Islet of Langerhans (tissue), 1 donor: ENCODE measurements at regions not wholly inside any gene's neighbourhood (a gene's known extent, or its start where the extent isn't known, plus 50 kb on each side); places are given as distances from the start of the nearest gene placed in this dataset.
"Not testable (repeated sequence)": the region's sequence is repeated elsewhere in the genome, so short reads cannot be mapped to it uniquely, and the experiment has no call there.

ENCODE experiments used
- FAIRE-seq: peaks from one replicate; lab custom pipeline; 2011; peaks lifted over from hg19 to GRCh38; lab: Jason Lieb, UNC

DNA sequence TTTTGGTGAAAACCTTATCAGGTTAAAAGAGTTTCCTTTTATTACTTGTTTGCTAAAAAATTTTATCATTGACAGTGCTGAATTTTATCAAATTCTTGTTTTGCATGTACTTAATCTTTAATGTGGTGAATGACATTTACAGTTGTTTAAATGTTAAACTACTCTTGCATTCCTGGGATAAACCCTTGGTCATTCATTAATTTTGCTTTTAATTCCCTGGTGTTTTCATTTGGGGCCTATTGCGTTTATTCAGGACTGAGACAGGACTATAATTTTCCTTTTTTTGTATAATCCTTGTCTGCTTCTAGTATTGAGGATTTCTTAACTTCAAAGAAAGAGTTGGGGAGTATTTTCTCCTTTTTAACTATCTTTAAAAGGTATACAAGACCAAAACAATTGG lies 98.7 kb upstream of the TLL1 start:
- no peak for FAIRE-seq

DNA sequence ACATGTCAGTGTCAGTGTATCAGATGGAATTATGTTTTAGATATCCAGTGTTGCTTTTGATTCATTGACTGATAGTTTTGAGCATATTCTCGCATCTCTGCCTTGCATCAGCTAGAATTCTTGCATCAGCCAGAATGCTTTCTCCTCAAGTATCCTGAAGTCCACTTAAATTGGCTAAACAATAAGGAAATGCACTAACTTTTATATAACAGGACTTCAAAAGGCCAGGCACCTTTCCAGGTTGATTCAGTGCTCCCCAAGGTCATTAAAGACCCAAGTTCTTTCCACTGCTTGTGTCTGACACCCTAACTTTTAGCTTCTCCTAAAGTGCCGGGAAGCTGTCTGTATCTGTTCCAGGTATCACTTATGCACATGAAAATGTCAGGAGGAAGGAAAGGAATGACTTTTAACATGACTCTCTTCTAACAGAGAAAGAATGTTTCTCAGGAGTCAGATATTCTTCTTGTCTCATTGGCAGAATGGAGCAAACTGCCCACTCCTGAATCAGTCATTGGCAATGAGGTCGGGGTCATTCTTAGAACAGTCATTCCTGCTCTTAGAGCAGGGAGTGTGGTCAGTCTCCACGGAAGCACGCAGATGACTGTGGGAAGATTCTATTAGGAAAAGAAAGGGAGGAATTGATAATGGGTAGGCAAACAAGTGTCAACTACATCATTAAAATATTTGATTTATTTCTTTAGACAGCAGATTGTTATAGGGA lies 92.9 kb upstream of the TLL1 start:
- no peak for FAIRE-seq

DNA sequence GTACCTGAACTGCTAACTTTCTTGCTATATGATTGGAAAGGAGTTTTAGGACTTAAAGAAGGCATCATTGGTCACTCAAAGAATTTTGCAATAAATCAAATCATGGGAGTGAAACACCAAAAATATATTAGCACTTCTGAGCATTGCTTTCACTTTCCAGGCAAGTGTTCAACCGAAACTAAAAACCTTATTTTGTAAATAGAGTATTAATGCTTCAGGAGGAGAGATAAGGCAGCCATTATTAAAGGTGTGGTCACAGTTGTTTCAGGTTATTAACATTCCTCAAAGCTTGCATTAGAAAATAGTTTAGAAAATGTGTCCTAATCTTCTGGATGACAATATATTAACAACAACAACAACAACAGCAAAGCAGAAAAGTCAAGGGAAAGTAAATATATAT lies 92.3 kb upstream of the TLL1 start:
- FAIRE-seq: no peak

DNA sequence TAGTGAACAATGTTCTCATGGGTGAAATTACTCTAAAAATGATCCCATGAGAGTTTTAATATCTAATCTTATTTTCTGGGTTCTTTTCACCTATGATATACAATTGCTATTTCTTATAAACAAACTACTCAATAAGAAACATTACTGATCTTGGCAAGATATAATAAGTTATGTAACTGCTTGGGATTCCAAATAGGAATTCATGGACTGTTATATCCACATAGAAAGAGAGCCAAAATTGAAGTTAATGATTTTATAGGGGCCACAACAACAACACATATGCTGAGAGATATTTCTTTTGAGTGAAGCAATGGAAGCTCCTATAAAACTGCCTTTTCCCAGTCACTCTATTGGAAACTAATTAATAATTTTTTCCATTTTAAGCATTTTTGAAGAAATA lies 90.4 kb upstream of the TLL1 start:
- no peak for FAIRE-seq

DNA sequence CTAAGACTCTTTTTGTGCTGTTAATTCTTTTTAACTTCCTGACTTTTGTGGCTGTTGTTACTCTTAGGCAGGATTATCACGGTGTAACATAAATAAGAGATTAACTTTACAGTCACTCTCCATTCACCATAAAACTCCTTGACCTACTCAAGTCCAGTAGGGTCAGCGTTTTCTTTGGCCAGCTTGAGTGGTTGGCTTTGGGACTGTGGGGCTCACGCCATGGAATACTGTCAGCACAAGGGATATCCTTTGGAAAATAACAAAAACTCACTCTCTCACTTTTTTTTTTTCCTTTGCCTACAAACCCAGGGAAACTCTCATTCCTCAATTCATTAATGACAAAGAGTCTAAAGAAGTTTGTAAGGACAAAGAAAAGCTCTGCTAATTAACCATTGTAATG lies 89.4 kb upstream of the TLL1 start:
- no peak for FAIRE-seq

DNA sequence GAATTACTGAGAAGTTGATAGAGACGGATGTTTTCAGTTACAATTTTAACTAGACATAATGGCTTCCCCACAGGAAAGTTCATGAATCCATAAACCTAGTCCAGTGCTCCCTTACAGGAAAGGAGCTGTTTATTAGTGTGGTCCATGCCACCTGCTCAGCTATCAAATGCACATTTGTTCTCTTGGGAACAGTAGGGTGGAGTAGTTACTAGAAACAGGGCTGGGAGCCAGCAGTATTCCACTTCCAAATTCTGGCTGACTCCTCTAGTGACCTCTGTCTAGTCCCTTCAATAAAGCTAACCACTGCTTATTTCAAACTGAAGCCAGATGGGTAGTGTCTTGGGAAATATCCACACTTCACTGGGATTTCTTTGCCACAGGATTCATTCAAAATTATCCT lies 88.4 kb upstream of the TLL1 start:
- FAIRE-seq: no peak

DNA sequence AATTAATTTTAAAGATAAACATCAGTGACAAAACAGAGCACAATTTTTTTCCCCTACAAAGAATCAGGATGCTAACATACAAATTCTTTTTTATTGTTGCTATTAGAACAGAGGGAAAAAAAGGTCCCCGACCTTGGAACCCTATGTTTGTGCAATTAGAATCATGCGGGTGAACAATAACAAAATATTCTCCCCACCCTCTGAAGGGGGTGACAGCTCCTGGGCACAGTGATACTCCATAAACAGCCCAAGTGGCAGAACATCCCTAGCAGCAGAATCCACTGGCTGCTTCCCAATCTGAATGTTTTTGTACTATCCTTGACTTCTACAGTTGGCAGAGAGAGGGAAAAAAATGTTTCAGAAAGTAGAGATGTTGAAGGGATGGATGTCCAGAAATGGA lies 87.7 kb upstream of the TLL1 start:
- no peak for FAIRE-seq

DNA sequence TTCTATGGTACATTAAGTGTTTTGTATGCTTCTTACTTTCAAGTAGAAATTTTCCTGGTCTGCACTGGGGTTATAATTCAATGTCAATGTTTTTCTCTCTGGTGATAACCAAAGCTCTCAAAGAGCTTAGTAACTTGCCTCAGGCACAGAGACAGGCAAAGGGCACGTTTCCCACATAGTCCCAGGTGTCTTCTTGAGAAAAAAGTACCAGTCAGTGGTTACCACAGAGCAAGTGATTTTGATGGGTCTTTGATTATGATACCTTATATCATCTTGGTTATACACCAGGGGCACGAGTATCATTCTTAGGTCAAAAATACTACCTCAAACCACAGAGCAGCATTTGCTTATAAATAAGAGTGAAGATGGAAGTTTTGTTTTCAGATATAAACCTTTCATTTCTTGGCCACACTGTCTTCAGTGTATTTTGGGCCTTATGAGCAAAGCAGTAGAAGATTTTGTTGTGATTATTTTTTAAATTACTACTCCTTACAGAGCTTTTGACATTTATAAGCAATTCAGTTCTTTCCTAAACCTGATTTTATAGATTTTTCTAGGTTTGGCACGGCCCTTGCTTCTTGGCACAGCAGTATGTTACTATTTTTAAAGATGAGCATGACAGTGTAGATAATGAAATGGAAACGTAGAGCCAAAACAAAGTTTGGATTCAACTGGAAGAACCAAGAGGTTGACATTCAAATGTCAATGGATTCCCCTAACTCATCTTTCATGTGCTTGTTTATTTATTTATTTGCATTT lies 85.3 kb upstream of the TLL1 start:
- FAIRE-seq: no peak

DNA sequence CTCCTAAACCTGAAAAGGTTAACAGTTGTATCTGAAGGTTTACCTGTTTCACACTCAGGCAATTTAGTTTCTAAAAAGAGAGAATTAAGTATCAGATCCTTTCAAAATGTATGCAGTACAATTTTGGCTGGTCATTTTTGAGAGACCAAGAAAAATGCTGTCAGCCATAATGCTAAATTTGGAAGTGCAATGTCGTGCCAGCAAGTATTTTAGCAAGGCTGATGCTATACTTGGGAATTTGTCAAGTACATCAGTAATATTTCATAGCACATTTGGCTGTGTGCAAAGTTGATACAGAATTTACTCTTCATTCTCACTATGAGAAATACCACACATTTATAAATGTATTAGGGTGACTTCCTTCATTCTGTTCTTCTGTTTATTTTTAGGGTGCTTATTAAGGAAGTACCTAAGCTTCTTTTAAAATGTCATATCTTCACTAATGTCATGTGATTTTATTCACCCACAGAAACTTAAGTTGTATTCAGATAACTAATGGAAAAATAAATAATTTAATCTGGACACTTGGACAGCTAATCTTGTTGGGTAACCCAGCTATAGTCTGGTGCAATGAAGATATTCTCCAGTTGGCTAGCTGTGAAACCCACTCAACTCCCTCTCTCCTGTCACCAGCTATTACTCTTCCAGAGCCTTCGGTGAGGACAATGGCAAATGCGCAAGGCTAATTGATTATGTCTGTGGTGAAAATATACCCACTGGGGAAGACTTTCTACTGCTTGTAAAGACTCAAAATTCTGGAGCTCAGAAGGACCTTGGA lies 84.2 kb upstream of the TLL1 start:
- FAIRE-seq: no peak

DNA sequence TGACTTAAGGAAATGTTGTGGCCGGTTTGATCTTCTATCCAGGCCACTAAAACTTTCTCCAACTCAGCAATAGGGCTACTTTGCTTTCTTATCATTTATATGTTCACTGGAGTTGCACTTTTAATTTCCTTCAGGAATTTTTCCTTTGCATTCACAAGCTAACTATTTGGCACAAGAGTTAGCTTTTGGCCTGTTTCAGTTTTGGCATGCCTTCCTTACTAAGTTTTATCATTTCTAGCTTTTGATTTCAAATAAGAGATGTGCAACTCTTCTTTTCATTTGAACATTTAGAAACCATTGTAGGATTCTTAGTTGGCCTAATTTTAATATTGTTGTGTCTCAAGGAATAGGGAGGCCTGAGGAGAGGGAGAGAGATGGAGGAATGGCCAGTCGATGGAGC lies 79.8 kb upstream of the TLL1 start:
- FAIRE-seq: no peak

DNA sequence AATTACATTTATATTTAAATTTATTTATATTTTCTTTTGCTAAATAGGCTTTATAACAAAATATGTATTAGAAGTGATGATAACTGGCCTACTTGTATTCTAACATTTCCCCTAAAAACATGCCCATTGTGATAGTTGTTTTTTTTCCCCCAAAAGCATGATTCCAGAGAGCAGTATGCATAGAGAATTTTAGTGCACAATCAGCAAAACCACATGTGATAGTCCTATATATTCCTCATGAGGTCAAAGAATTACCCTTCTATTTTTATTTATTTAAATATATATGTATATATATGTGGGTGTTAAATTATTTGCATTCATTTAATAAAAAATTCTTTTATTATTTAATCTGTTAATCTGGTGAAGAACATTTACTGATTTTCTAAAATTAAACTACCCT lies 78.2 kb upstream of the TLL1 start:
- FAIRE-seq: no peak

DNA sequence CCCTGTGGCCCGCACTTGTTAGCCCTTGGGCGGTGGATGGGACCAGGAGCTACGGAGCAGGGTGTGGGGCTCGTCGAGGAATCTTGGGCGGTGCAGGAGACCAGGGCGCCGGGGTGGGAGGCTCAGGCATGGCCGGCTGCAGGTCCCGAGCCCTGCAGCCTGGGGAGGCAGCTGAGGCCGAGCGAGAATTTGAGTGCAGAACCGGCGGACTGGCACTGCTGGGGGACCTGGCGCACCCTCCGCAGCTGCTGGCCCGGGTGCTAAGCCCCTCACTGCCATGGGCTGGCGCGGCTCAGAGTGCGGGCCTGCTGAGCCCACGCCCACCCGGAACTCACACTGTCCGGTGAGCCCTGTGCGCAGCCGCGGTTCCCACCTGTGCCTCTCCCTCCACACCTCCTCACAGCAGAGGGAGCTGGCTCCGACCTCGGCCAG lies 73.6 kb upstream of the TLL1 start:
- FAIRE-seq: no peak

DNA sequence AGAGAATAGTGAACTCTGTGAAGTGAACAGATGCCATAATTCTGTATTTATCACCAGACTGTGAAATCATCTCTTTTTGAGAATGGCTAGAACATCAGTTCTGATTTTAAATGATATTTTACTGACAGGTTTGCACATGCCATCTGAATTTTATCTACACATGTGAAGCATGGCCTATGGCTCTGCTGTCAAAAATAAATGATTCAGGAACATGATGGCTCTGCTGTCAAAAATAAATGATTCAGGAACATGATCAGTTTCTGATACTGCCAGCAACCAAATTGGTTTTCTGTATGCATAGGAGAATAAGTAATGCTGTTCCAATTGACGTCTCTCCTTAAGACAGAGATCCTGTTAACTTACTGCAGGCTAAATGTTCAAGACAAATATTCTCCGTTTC lies 70.6 kb upstream of the TLL1 start:
- no peak for FAIRE-seq

DNA sequence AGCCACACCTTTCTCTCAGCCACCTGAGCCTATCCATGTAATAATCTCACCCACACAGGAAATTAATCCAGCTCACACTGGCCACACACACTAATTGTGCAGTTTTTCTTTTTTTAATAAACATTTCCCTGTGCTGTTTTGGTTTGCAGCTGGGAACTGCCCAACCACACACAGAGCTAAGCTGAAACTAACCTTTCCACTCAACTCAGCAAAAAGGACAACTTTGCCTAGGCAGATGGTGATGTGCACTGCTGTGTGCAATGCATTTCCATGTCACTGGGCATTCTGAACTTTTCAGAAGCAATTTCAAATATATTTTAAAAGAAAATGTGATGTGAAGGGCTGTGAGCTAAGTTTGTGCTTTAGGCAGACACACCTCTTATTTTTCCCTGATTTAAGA lies 70.0 kb upstream of the TLL1 start:
- no peak for FAIRE-seq

DNA sequence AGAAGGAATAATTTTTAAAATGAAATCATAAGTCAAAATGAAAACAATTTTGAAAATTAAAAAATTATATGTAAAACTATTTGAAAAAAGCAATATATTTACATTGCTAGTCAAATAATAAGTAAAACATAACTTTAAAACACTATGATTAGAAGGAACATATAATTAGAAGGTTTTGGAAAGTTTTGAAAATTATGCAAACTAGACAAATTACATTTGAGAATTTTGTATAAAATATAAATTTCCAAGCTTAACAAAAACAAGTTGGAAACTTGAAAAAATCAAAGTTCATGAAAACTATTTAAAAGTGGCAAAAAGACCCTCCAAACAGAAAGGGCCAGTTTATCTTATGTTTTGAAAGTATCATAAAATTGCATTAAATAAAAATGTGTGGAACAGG lies 67.6 kb upstream of the TLL1 start:
- FAIRE-seq: no peak

DNA sequence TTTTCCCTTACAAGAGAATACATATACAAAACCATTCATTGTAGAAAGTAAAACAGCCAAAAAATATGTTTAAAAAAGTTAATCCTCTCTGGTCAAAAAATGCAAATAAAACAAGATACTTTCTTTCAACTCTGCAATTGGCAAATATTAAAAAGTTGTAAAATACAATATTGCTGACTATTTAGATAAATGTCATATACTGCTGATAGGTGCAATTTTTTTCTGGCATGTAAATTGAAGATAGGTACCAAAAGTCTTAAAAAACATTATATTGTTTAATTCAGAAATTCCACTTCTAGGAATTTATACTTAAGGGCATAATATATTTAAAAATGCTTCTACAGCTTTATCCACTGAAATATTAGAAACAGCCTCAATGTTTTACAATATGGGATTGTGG lies 66.4 kb upstream of the TLL1 start:
- FAIRE-seq: peak; percentile 36

DNA sequence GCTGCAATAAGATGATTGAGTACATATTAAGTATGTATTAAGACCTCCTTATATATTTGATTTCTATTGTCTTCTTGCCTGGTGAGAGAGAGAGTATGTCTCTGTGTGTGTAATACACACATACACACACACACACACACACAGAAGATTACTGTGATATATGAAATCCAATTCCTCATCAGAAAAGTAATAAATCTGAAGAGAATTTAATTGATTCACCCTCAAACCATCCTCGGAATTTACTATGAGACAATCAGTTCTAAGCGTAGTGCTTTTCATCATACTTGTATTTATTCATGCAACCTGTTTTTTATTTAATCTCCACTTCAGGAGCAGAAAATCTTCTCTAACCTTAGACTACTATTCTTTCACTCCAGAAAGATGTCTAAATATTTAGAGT lies 62.3 kb upstream of the TLL1 start:
- FAIRE-seq: no peak

DNA sequence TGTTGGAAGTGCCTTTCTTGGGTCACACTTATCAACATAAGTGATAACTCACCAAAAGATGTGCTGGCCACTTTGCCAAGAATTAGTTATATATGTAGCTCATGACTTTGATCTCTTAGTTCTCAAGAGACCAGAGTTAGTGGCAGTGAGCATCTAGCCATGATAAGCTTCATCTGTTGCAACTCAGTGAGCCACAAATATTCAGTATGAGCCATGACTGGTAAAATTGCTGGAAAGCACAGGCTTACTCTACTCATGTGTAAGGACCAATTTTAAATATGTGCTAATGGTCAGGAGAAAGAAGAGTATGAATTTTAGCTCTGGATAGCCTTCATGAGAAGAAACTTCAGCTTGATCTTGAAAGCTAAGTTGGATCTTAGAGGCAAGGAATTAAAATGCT lies 59.4 kb upstream of the TLL1 start:
- no peak for FAIRE-seq

DNA sequence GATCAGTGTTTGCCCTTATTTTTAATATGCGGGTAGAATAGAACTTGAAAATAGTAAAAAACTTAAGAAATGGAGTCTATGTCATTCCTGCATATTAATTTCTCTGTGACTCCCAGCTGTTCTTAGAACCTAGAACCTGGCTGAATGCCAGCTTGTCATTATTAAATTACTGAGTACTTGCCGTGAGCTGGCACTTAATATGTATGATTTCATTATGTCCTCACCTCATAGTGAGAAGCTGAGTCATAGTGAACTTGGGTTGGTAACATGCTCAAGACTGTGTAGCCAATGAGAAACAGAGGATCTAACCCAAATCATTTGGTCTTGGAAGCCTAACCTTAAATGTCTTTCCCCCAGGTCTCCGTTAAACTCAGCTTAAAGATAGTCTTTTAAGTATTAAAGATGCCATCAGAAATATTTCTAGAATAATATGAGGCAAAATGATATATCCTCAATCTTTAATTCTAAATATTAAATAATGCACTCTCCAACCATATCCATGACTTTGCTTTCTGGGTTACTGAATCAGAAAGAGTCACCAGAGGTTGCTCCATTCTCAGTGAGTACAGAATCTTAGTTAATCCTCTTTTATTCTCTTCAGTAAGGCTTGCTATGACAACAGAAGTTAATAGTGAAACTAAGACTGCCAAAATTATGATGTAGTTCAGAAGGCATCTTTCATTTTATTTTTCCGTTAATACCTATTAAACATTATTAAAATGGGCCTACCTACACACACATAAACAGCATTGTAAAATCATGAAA lies 58.6 kb upstream of the TLL1 start:
- no peak for FAIRE-seq

DNA sequence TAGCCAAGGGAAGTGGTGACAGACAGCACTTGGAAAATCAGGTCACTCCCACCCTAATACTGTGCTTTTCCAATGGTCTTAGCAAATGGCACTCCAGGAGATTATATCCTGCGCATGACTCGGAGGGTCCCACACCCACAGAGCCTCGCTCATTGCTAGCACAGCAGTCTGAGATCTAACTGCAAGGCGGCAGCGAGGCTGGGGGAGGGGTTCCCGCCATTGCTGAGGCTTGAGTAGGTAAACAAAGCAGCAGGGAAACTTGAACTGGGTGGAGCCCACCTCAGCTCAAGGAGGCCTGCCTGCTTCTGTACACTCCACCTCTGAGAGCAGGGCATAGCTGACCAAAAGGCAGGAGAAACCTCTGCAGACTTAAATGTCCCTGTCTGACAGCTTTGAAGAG lies 53.9 kb upstream of the TLL1 start:
- not testable (repeated sequence) for FAIRE-seq
